Gastroesophageal sphincter (tissue), 4 donors: ENCODE measurements at regions not wholly inside any gene's neighbourhood (a gene's known extent, or its start where the extent isn't known, plus 50 kb on each side); places are given as distances from the start of the nearest gene placed in this dataset.
"Not testable (repeated sequence)": the region's sequence is repeated elsewhere in the genome, so short reads cannot be mapped to it uniquely, and the experiment has no call there.

Experiments used
- ATAC-seq: fragments of 150-250 bp; one replicate; pipeline ENCODE4 v1.9.1; 2016; ENCODE audit warnings: mild to moderate bottlenecking, moderate library complexity
- H3K27ac ChIP-seq, 4 donors: fragments of 200-600 bp; sonication (generic) in 3 of 4; 1 replicate in 3 of 4; 2 replicates in 1 of 4; pipeline ENCODE4 v1.5.1; 2016 to 2019
- H3K27me3 ChIP-seq: fragments of 200-600 bp; sonication (generic); one replicate; pipeline ENCODE4 v1.5.1; 2019
- H3K36me3 ChIP-seq, 2 donors: fragments of 200-600 bp; sonication (generic); one replicate each; pipeline ENCODE4 v1.5.1; 2019; ENCODE audit warnings: control low read depth in 1 of 2
- H3K4me1 ChIP-seq, 3 donors: fragments of 200-600 bp; sonication (generic); 1 replicate in 2 of 3; 2 replicates in 1 of 3; pipeline ENCODE4 v1.5.1; 2016 to 2019; ENCODE audit warnings: control low read depth in 2 of 3
- H3K4me3 ChIP-seq, 2 donors: fragments of 200-600 bp; sonication (generic); one replicate each; pipeline ENCODE4 v1.5.1; 2019; ENCODE audit warnings: mild to moderate bottlenecking in 1 of 2, moderate library complexity in 1 of 2
- H3K9me3 ChIP-seq, 3 donors: fragments of 200-600 bp; sonication (generic); one replicate each; pipeline ENCODE4 v1.5.1; 2017 to 2019; ENCODE audit warnings: control low read depth in 2 of 3
- EP300 ChIP-seq: sonication (generic); formaldehyde crosslinking; IDR thresholded peaks from one replicate; pipeline ENCODE4 v1.6.1; 2017; ENCODE audit warnings: antibody characterized with exemption, mild to moderate bottlenecking
- POLR2A ChIP-seq, 2 donors: fragments of 450-650 bp; IDR thresholded peaks; one replicate each; pipeline ENCODE4 v1.6.1; 2017; ENCODE audit warnings: antibody characterized with exemption in 2 of 2, mild to moderate bottlenecking in 2 of 2, moderate library complexity in 1 of 2
- POLR2AphosphoS5 ChIP-seq: sonication (generic); formaldehyde crosslinking; IDR thresholded peaks from one replicate; pipeline ENCODE4 v1.6.1; 2017; ENCODE audit warnings: antibody characterized with exemption
- WGBS, 2 donors: methylation state at CpG; one replicate each; pipeline ENCODE4 v1.1.5; 2018; ENCODE audit warnings: low coverage in 1 of 2; 5-methylcytosine and 5-hydroxymethylcytosine counted together
- TF ChIP-seq, protein P1 (sequence below), 4 experiments: fragments of 200-600 bp in 2 of 4; fragments of 450-650 bp in 2 of 4; sonication (generic) in 1 of 4; IDR thresholded peaks; one replicate each; pipeline ENCODE4 v1.5.1; 2017 to 2019; ENCODE audit warnings: antibody characterized with exemption in 4 of 4, mild to moderate bottlenecking in 2 of 4, moderate library complexity in 2 of 4

DNA sequence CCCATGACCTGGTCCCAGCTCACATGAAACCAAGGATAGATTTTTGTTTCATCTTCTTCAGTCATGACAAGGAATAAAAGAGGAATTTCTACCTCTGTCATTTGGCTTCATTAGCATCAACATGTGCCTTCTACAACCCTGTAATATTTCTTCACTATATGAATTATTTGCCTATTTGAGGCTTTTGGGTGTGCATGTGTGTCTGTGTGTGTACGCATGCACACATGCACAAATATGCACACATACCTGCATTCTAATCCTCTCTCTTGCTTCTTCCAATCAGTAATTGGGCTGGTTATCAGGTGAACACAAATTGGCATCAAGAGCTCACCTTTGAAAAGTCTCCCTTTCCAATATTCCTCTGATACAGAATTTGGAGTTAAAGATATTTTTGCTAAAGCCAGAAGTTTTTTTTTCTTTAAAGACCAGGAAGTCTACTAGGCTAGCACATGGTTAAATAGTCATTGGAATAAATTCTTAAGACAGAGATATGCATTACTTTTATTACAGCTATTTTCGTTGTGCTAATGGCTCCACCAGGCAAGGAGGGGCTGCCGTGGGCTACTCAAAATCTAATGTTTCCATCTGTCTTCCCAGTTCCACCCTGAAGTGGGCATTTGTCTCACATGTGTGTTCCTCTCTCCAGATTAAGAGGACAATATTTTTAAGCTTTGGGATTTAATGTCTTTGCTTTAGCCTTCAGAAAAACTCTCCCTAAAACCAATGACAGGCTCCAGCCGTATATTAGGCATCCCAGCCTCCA, 547.2 kb upstream of the CDH5 start:
- H3K4me3 ChIP-seq, result no peak overlapping the region
- H3K36me3 ChIP-seq, result no peaks in the 10 kb centered on the region
- H3K4me1 ChIP-seq, result no peaks in the 10 kb centered on the region
- TF ChIP-seq, protein P1, sequence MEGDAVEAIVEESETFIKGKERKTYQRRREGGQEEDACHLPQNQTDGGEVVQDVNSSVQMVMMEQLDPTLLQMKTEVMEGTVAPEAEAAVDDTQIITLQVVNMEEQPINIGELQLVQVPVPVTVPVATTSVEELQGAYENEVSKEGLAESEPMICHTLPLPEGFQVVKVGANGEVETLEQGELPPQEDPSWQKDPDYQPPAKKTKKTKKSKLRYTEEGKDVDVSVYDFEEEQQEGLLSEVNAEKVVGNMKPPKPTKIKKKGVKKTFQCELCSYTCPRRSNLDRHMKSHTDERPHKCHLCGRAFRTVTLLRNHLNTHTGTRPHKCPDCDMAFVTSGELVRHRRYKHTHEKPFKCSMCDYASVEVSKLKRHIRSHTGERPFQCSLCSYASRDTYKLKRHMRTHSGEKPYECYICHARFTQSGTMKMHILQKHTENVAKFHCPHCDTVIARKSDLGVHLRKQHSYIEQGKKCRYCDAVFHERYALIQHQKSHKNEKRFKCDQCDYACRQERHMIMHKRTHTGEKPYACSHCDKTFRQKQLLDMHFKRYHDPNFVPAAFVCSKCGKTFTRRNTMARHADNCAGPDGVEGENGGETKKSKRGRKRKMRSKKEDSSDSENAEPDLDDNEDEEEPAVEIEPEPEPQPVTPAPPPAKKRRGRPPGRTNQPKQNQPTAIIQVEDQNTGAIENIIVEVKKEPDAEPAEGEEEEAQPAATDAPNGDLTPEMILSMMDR (IDR thresholded peaks at IDR 0.05), result no peak
- TF ChIP-seq POLR2A (IDR thresholded peaks at IDR 0.05) (no peak), EP300 (no peak)
- WGBS, 2 donors, result 58 to 63% methylated on average over 4 of the region's 4 CpGs
- no peak for ATAC-seq
- H3K9me3 ChIP-seq, result peaks cover 0 to 9% (median 0%) of the 10 kb centered on the region in 3 donors
- H3K27ac ChIP-seq, result no peak overlapping the region
- no peaks in the 10 kb centered on the region for H3K27me3 ChIP-seq

DNA sequence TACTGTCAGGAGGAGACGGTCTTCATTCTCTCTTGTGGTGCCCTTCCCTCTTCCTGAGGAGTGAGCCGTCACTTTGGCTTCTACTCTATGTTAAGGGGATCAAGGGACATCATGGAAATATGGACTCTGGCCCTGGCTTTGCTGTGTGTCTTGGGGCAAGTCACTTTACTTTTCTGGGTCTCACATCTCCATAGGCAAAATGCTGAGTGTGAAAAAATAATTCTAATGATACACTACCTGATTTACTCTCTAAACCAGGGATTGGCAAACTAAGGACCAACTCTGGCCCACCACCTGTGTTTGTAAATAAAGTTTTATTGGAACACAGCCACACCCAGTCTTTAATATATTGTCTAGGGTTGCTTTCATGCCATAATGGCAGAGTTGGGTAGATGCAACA, 548.7 kb upstream of the CDH5 start:
- no peak overlapping the region for H3K27ac ChIP-seq
- TF ChIP-seq, protein P1 (IDR thresholded peaks at IDR 0.05), result no peak
- no peak for TF ChIP-seq POLR2AphosphoS5
- TF ChIP-seq POLR2A (IDR thresholded peaks at IDR 0.05), result no peak
- no peak for TF ChIP-seq EP300
- no peaks in the 10 kb centered on the region for H3K27me3 ChIP-seq
- no peaks in the 10 kb centered on the region for H3K36me3 ChIP-seq
- H3K9me3 ChIP-seq, result peaks cover 0 to 9% (median 0%) of the 10 kb centered on the region in 3 donors
- 97 to 100% methylated on average over 2 of the region's 2 CpGs for WGBS, 2 donors
- no peak for ATAC-seq
- no peak overlapping the region for H3K4me3 ChIP-seq
- H3K4me1 ChIP-seq, result no peaks in the 10 kb centered on the region

DNA sequence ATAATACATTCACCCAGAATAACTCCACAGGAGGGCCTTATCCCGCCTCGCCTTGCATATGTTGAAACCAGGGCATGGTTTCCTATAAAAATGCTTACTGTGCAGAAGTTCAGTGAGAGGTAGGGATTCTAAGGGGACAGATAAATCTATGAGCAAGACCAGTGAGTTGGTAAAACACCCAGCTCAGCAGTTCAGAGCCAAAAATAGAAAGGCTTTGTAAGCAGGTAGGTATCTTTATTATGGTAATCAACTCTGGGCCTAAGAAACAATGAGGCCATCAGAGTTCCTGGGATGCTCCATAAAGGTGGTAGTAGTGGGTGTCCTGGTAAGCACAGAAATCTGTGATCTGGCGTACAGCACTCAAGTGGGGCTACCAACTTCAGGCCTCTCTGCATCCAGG, 549.4 kb upstream of the CDH5 start:
- no peaks in the 10 kb centered on the region for H3K4me1 ChIP-seq
- no peak overlapping the region for H3K4me3 ChIP-seq
- H3K9me3 ChIP-seq, result peaks cover 0 to 6% (median 0%) of the 10 kb centered on the region in 3 donors
- ATAC-seq, result no peak
- no peaks in the 10 kb centered on the region for H3K27me3 ChIP-seq
- 60 to 85% methylated on average over 1 to 3 of the region's 3 CpGs for WGBS, 2 donors
- no peaks in the 10 kb centered on the region for H3K36me3 ChIP-seq
- TF ChIP-seq POLR2AphosphoS5 (no peak), EP300 (no peak), POLR2A (IDR thresholded peaks at IDR 0.05) (no peak)
- TF ChIP-seq, protein P1 (IDR thresholded peaks at IDR 0.05), result no peak
- H3K27ac ChIP-seq, result no peak overlapping the region

- H3K4me1 ChIP-seq, result no peaks in the 10 kb centered on the region
- no peaks in the 10 kb centered on the region for H3K27me3 ChIP-seq
- WGBS, 2 donors, result 90 to 95% methylated on average over 2 of the region's 2 CpGs
- TF ChIP-seq POLR2AphosphoS5, result no peak
- no peak for TF ChIP-seq EP300
- TF ChIP-seq POLR2A (IDR thresholded peaks at IDR 0.05), result no peak
- TF ChIP-seq, protein P1 (IDR thresholded peaks at IDR 0.05), result no peak
- H3K4me3 ChIP-seq, result no peak overlapping the region
- ATAC-seq, result no peak
- no peak overlapping the region for H3K27ac ChIP-seq
- peaks cover 0 to under 1% (median 0%) of the 10 kb centered on the region in 3 donors for H3K9me3 ChIP-seq
- H3K36me3 ChIP-seq, result no peaks in the 10 kb centered on the region
Observed at GRCh38 chr16:65816556-65816955, 549.9 kb upstream of the CDH5 start.

GRCh38 chr16:65815707-65816106, 550.8 kb upstream of the CDH5 start:
- H3K36me3 ChIP-seq, result no peaks in the 10 kb centered on the region
- no peak overlapping the region for H3K4me3 ChIP-seq
- H3K9me3 ChIP-seq, result no peaks in the 10 kb centered on the region
- H3K27ac ChIP-seq, result no peak overlapping the region
- TF ChIP-seq EP300 (no peak), POLR2A (IDR thresholded peaks at IDR 0.05) (no peak), POLR2AphosphoS5 (no peak)
- TF ChIP-seq, protein P1 (IDR thresholded peaks at IDR 0.05), result no peak
- H3K27me3 ChIP-seq, result no peaks in the 10 kb centered on the region
- no peaks in the 10 kb centered on the region for H3K4me1 ChIP-seq
- WGBS, 2 donors, result 38 to 100% methylated on average over 1 of the region's 1 CpG
- no peak for ATAC-seq

- H3K4me1 ChIP-seq, result not testable (repeated sequence)
Observed at GRCh38 chr16:65813879-65814278, 552.6 kb upstream of the CDH5 start.

More at GRCh38 chr16:65813879-65814278, 552.6 kb upstream of the CDH5 start:
- not testable (repeated sequence) for H3K36me3 ChIP-seq, ATAC-seq, H3K4me3 ChIP-seq, H3K9me3 ChIP-seq, H3K27ac ChIP-seq, H3K27me3 ChIP-seq
- WGBS, 2 donors, result 80 to 100% methylated on average over 2 of the region's 7 CpGs
